ENCODE measurements at regions not wholly inside any gene's neighbourhood (a gene's known extent, or its start where the extent isn't known, plus 50 kb on each side); places are given as distances from the start of the nearest gene placed in this dataset.

DNA sequence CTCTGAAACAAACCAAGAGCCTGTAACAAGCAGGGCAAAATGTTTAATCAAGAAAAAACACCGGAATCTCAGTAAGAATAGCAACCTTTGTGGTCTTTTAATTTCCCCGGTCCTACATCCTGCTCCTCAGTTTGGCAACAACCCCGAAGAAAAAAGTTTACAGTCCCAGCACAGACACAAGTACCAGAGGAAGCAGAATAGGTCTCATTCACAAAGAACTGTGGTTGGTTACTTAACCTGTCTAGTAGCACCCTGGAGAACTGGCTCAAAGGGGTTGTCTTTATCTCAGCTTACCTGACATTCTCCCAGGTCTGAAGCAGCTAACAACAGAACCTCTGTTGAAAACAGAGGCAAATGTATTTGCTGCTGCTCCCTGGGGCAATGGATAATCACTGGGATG lies 399.3 kb downstream of the AJAP1 start:
- Histone ChIP-seq H3K27me3 (no peaks in the 10 kb centered on the region), H4K20me1 (ENCODE audit: low read depth) (no peaks in the 10 kb centered on the region), H3K27ac (no peak overlapping the region), H3K9me3 (ENCODE audit: low read depth) (no peaks in the 10 kb centered on the region), H3K4me2 (no peak overlapping the region), H3K4me3 (no peak overlapping the region), H3F3A (ENCODE audit: low read depth) (no peaks in the 10 kb centered on the region), H2AFZ (replicated peaks) (no peak overlapping the region), H3K36me3 (no peaks in the 10 kb centered on the region), H3K79me2 (ENCODE audit: low read depth) (no peaks in the 10 kb centered on the region), H3K9ac (no peak overlapping the region), H3K4me1 (peaks cover 7% of the 10 kb centered on the region)
- peak; percentile 1 for DNase-seq (ENCODE audit: low spot score)
- Mint-ChIP-seq H3K27me3 (ENCODE audit: insufficient read depth, low read depth) (no peaks in the 10 kb centered on the region), H3K36me3 (no peaks in the 10 kb centered on the region), H3K9me3 (peaks cover 17% of the 10 kb centered on the region), H3K4me3 (no peak overlapping the region), H3K4me1 (no peaks in the 10 kb centered on the region), H3K27ac (no peak overlapping the region)
- TF ChIP-seq EZH2phosphoT487 (IDR thresholded peaks at IDR 0.05): no peak
- no peak for TF ChIP-seq EZH2 (IDR thresholded peaks at IDR 0.05)
- TF ChIP-seq, protein P1, sequence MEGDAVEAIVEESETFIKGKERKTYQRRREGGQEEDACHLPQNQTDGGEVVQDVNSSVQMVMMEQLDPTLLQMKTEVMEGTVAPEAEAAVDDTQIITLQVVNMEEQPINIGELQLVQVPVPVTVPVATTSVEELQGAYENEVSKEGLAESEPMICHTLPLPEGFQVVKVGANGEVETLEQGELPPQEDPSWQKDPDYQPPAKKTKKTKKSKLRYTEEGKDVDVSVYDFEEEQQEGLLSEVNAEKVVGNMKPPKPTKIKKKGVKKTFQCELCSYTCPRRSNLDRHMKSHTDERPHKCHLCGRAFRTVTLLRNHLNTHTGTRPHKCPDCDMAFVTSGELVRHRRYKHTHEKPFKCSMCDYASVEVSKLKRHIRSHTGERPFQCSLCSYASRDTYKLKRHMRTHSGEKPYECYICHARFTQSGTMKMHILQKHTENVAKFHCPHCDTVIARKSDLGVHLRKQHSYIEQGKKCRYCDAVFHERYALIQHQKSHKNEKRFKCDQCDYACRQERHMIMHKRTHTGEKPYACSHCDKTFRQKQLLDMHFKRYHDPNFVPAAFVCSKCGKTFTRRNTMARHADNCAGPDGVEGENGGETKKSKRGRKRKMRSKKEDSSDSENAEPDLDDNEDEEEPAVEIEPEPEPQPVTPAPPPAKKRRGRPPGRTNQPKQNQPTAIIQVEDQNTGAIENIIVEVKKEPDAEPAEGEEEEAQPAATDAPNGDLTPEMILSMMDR (IDR thresholded peaks at IDR 0.05): no peak

DNA sequence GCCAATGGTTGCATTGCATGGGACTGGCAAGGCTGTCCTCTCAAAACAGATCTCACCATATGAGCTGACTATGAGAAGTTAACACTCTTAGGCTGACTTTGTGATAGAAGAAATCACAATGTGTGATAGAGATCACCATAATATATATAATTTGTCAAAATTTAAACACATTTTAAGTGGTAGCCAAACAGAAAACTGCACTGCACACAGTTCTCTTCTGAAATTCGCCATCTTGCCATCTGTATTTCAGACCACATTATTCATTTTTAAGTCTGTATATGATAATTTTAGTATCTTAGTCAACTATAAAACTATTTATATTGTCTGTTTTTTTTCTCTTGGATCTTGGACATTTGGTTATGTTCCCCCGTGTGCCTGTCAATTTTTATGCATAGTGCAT lies 374.7 kb downstream of the AJAP1 start:
- Histone ChIP-seq H3K36me3 (no peaks in the 10 kb centered on the region), H3K27ac (no peak overlapping the region), H3K9ac (no peak overlapping the region), H3F3A (ENCODE audit: low read depth) (no peaks in the 10 kb centered on the region), H3K27me3 (no peaks in the 10 kb centered on the region), H3K4me3 (no peak overlapping the region), H3K4me1 (no peaks in the 10 kb centered on the region), H3K9me3 (ENCODE audit: low read depth) (no peaks in the 10 kb centered on the region), H3K79me2 (ENCODE audit: low read depth) (no peaks in the 10 kb centered on the region), H4K20me1 (ENCODE audit: low read depth) (no peaks in the 10 kb centered on the region), H2AFZ (replicated peaks) (no peak overlapping the region), H3K4me2 (no peak overlapping the region)
- Mint-ChIP-seq H3K4me3 (no peak overlapping the region), H3K27ac (no peak overlapping the region), H3K27me3 (ENCODE audit: insufficient read depth, low read depth) (no peaks in the 10 kb centered on the region), H3K36me3 (no peaks in the 10 kb centered on the region), H3K4me1 (no peaks in the 10 kb centered on the region), H3K9me3 (no peaks in the 10 kb centered on the region)
- DNase-seq (ENCODE audit: low spot score): no peak
- no peak for TF ChIP-seq EZH2 (IDR thresholded peaks at IDR 0.05)
- TF ChIP-seq, protein P1 (IDR thresholded peaks at IDR 0.05): no peak
- no peak for TF ChIP-seq EZH2phosphoT487 (IDR thresholded peaks at IDR 0.05)

DNA sequence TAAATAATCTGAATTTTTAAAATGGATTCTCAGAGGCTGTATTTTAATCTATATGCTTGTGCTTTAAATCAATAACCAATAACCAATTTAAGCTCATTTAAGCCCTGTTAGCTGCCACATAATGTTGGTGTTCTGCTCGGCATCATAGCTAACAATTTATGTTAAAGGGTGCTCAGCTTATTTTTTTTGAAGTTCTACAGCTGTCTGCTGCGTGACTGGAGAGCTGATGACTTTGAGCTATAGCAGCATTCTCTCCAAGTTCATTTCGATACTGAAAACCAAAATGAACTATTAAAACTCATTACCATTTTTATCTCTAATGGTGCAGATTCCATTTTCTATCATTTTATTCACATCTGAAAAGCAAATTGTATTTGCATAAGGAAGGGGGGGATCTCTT lies 357.8 kb downstream of the AJAP1 start:
- H3K27me3 ChIP-seq: no peaks in the 10 kb centered on the region
- no peaks in the 10 kb centered on the region for H3K9me3 Mint-ChIP-seq
- H3K36me3 ChIP-seq: no peaks in the 10 kb centered on the region
- TF ChIP-seq EZH2phosphoT487 (IDR thresholded peaks at IDR 0.05): no peak
- TF ChIP-seq EZH2 (IDR thresholded peaks at IDR 0.05): no peak
- TF ChIP-seq, protein P1 (IDR thresholded peaks at IDR 0.05): no peak
- H4K20me1 ChIP-seq (ENCODE audit: low read depth): no peaks in the 10 kb centered on the region
- H3K4me1 Mint-ChIP-seq: peaks cover 7% of the 10 kb centered on the region
- no peak overlapping the region for H2AFZ ChIP-seq (replicated peaks)
- peaks cover 3% of the 10 kb centered on the region for H3K27me3 Mint-ChIP-seq (ENCODE audit: insufficient read depth, low read depth)
- H3K4me1 ChIP-seq: no peaks in the 10 kb centered on the region
- H3K4me3 Mint-ChIP-seq: no peak overlapping the region
- H3K27ac ChIP-seq: no peak overlapping the region
- DNase-seq (ENCODE audit: low spot score): no peak
- no peak overlapping the region for H3K4me3 ChIP-seq
- H3K9me3 ChIP-seq (ENCODE audit: low read depth): no peaks in the 10 kb centered on the region
- H3K27ac Mint-ChIP-seq: no peak overlapping the region
- H3K79me2 ChIP-seq (ENCODE audit: low read depth): no peaks in the 10 kb centered on the region
- no peak overlapping the region for H3K9ac ChIP-seq
- H3K36me3 Mint-ChIP-seq: no peaks in the 10 kb centered on the region
- H3K4me2 ChIP-seq: no peak overlapping the region
- no peaks in the 10 kb centered on the region for H3F3A ChIP-seq (ENCODE audit: low read depth)

Measured in neural progenitor cell (in vitro differentiated cells).